Anterior cingulate cortex (tissue), 58 donors: ENCODE measurements at regions not wholly inside any gene's neighbourhood (a gene's known extent, or its start where the extent isn't known, plus 50 kb on each side); places are given as distances from the start of the nearest gene placed in this dataset.
A peak's percentile ranks its signal among the peaks of the same experiment; 100 is the strongest.

ENCODE experiments used
- DNase-seq, 58 donors: peaks; one replicate each; lab custom pipeline; 2025; lab: John Stamatoyannopoulos, UW

DNA sequence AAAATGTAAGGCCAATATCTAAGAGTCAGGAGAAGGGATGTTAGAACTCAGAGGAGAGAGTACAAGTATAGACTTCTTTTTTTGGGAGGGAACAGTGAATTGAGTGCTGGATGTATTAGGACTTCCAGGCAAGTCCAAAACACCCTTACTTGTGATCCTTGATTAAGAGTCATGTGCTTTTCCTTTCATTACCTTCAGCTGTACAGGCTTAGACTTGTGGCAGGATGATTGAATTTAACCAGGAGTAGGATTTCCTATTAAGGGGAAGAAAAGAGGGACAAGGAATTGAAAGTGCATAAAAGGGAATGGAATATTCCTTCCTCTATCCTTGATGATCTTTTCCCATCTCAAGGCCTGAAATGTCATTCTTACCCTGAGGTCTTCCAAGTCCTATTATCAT is 606.7 kb downstream of the STIM2 start:
- DNase-seq = no peak

DNA sequence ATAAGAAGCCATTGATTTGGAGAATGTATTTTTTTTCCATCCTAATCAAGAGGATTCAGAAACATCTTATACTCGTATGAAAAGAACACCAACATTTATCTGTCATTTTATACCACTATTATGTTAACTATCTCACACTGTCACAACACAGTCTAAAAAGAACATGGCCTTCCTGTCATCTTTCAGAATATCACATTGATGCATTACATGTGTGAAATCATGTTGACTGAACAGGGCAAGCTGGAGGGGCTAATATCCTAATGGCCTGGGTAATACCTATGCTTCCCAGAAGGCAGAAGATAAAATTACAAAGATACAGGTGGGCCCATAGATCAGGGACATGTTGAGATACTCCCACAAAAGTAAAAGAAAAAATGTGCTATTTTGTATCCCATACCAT is 611.7 kb downstream of the STIM2 start:
- no peak for DNase-seq

DNA sequence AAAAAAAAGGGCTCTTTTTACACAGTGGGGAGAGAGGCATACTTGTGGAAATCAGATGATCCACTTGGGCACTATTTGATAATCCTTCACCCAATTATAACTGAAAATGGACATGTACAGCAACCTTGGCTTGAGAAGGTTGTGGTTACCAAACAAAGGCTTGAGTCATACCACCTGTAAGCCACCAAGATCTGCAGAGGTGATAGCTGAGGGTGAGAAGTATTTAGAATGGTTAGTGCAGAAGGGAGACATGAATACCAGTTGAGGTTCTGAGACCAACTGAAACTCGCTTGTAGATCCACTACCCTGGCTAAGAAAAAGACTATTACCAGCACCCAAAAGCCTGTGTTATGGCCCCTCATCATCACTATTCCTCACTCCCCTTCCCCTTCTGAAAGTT is 614.0 kb downstream of the STIM2 start:
- DNase-seq = no peak

DNA sequence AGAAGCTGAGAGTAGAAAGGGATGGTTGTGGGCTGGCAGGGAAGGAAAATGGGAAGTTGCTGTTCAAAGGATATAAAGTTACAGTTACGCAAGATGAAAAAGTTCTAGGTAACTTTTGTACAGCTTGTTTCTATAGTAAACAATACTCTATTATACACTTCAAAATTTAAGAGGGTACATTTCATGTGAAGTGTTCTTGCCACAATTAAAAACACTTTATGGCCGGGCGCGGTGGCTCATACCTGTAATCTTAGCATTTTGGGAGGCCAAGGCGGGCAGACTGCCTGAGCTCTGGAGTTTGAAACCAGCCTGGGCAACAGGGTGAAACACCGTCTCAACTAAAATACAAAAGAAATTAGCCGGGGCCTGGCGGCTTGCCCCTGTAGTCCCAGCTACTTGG is 623.6 kb downstream of the STIM2 start:
- DNase-seq = no peak

DNA sequence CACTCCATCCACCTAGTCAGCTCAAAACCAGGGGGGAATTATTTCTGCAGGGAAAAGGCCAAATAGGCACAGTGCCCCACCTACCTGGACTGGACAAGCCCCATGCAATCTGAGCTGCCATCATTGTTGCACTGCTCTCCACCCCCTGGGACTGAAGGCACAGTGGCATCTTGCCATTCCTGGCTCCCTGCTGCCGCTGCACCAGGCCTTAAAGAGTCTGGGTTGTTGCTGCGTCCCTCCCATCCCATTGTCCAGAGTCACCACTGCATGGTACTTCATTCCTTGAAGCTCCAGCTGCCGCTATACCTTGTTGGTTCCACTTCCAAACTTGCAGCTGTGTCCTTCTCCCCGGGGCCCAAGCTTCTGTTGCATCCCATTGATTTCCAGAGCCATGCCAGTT is 629.7 kb downstream of the STIM2 start:
- DNase-seq = no peak

DNA sequence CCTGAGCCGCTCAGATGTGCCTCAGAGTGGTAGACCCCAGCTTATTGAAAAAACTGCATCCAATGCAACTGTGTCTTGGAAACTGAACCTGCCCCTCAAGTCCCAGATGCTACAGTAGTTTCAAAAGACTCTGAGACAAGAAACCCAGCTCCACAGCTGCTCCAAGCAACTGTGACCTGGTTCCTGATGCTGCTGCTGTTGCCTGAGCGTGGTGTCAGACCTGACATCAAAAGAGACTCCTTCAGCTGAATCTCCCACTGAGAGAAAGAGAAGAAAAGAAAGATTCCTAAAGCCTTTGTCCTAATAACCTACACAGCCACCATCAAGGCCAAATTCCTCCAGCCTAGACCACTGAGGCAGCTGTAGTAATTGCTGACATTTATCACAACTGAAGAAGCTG is 630.1 kb downstream of the STIM2 start:
- DNase-seq = no peak

DNA sequence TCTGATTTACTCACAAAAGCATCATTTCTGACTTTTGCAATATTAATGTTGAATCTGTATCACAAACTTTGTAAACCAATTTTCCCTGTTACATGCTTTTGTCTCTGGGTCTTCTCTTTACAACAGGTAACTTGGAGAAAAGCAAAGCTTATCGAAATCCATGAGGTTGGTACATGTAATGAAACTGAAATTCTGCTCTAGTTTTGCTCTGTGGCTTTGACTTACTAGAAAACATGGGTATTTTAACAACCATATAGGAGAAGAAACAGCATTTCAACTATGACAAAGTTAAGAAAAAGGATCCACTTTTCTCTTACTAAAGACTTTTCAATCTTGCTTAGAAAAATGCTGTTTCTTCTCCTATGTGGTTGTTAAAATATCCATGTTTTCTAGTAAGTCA is 645.8 kb downstream of the STIM2 start:
- DNase-seq = no peak

DNA sequence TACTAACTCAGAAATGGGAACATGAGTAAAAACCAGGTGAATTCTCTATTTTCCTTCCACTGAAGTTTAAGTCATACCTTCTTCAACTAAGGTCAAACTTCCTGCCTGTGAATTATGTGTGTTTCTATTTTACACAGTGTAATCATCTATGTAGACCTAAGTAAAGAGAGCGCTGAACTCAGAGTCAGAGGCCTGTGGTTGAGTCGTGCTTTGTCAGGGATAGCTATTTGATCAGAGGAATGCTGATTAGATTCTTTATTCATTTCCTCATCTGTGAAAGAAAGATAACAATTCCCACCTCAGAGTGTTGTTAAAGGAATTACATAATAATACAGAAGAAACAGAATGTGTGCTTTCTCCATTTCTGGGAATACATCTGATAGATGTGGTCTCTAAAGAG is 654.1 kb downstream of the STIM2 start:
- DNase-seq = no peak

DNA sequence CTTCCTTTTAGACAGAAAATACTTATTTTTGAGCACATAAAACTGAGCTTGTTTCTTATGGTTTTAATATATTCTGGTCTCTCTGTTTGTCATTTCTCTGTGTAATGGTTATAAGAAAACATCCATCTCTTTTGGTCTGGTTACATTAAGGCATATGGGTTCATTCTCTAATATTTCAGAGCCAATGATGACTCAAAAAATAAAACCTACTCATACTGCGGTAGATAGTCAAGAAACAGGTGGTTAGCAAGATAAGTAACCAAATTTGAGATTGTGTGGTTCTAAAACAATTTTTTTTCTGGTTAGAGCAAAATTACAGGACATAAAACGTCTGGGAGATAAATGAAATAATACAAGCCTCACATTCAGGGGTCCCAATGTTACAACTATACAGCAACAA is 654.5 kb downstream of the STIM2 start:
- no peak for DNase-seq

DNA sequence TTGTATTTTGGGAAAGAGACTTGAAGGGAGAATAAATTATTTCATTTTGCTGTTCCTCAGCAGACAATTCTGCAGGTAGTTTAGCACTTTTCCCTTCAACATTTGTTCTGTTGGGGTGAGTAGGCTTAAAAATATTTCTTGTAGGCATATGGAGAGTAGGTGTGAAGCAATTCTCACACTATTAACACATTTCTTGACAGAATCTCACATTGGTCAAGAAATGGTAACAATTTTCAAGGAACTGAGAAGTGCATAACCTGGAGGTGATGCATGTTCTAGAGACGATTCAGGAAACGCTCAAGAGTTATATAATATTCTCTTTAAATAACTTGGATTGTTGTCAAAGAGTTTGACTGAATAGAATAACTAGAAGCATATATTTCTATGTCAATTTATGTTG is 658.2 kb downstream of the STIM2 start:
- DNase-seq = peak in 1 of 58 donors; percentile 32

DNA sequence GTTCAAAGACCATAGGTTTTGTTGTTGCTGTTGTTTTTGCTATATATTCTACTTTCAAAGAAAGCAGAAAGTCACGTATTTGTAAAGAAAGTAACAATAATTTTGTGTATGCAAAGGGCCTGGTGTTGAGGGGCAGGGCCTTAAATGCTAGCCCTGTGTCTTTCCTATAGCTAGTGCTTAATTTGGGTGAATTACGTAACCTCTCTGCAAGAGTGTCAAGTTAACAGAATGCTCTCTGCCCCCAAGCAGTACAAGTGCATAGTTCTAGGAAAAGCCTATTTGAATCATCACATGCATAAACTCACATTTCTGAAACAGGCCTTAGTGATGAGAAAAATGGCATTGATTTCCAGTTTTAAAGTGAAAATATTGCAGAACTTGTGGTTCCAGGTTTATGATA is 663.6 kb downstream of the STIM2 start:
- DNase-seq = no peak

DNA sequence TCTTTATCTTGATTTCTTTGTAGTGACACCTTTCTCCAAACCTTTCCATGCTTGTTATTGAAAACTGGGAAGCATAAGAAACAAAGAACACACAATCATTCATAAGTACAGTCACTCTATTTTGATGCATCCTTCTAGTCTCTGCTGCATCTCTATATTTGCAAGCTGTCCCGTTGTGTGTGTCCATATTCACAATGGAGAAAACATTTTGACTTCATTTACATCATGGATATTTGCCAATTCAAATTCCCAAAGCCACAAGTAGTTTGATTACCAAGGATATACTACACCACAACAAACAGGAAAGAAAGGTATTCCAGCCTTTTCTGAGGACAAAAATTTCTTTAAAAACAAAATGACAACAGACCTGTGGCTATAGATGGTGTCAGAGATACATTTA is 673.8 kb downstream of the STIM2 start:
- DNase-seq = no peak

DNA sequence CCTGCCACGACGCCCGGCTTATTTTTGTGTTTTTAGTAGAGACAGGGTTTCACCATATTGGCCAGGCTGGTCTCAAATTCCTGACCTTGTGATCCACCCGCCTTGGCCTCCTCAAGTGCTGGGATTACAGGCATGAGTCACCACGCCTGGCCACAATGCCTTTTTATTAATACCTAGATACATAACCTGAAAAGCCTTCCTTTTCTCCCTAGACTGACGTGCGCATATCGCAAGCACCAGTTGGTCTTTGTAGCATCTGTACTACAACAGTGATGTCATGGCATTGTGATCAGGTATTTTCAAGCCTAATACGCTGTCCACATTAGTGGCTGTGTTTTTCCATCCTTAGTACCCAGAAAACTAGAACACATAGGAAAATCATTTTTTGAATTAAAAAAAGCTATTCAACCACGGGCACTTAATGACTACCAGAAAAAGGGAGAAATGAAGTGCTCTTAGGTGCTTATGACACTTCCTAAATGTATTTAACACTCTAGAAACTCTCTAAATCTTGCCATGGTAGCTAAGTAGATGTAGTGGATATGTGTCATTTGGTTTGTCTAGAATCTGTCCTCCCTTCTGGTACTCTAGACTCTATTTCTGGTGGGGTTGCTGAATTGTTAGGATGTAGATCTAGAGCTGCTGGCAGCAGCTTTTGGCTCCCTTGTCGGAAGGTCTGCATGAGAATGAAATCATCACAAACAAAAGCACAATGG is 707.8 kb downstream of the STIM2 start:
- no peak for DNase-seq

DNA sequence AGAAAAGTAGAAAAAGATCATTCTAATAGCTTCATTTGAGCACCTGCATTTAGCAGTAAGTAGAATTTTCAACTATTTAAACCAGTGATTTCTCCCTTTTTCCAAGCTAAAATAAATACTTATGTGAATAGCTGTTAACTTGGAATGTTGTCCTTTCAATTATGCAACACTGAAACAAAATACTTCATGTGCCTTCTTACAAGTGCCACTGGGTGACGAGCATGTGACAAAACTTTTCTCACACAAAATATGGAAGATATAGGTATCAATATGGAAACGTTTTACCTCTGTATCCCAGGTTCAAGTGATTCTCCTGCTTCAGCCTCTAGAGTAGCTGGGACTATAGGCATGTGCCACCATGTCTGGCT is 708.3 kb downstream of the STIM2 start:
- no peak for DNase-seq

DNA sequence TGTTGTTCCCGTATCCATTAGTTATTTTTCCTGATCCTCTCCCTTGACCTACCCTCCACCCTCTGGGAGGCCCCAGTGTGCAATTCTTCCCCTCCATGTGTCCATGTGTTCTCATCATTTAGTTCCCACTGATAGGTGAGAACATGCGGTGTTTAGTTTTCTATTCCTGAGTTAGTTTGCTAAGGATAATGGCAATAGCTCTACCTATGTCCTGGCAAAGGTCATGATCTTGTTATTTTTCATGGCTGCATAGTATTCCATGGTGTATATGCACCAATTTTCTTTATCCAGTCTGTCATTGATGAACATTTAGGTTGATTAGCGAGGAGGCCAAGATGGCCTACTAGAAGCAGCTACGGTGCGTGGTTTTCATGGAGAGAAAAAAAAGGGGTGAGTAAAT is 714.1 kb downstream of the STIM2 start:
- DNase-seq = no peak

DNA sequence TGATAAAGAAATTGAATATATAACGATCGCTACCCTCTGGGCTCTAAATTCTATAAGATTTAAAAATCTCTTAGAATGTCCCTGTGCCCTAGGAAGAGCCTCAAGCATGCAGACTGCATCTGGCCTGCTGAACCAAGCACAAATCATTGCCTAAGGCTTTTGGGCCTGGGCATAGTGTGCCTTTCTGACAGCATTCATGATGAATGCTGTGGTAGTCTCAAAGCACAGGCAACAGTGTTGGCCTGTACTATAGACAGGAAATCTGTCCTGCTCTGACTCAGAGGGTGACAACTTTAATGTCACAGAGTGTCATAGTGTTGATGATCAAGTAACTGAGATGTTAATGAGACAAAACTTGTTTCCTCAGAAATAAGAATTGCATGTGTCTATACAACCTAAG is 717.3 kb downstream of the STIM2 start:
- no peak for DNase-seq

DNA sequence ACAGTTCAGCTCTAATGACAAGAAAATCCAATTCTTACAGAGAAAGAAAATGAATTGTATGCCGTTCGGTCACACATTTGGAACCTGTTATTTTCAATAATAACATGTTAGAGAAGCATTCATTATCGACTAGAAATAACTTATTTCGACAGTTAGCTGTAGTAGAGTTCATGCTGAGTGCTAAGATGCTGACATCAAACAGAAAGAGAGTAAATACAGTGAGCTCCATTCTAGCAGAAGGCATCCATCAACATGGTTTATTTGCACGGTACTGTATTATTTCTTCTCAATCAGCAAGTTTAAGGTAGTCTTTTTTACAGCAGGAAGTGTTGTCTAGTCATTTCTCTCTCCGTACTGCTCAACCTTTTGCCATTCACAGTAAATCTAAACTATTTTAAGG is 732.1 kb downstream of the STIM2 start:
- DNase-seq = no peak

DNA sequence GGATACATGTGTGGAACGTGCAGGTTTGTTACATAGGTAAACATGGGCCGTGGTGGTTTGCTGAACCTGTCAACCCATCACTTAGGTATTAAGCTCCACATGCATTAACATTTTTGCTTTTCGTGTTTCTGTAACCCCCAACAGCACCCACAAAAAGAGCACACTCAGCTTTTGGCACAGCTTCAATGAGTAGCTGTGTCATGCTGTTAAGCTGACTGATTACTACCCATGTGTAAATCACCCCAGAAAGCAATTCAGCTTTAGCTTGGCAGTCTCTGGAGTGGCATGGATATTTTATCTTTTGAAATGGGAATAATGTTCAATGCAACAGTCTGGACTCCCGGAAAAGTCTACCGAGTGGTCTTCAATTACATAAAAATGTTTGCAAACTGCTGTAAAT is 734.3 kb downstream of the STIM2 start:
- no peak for DNase-seq

DNA sequence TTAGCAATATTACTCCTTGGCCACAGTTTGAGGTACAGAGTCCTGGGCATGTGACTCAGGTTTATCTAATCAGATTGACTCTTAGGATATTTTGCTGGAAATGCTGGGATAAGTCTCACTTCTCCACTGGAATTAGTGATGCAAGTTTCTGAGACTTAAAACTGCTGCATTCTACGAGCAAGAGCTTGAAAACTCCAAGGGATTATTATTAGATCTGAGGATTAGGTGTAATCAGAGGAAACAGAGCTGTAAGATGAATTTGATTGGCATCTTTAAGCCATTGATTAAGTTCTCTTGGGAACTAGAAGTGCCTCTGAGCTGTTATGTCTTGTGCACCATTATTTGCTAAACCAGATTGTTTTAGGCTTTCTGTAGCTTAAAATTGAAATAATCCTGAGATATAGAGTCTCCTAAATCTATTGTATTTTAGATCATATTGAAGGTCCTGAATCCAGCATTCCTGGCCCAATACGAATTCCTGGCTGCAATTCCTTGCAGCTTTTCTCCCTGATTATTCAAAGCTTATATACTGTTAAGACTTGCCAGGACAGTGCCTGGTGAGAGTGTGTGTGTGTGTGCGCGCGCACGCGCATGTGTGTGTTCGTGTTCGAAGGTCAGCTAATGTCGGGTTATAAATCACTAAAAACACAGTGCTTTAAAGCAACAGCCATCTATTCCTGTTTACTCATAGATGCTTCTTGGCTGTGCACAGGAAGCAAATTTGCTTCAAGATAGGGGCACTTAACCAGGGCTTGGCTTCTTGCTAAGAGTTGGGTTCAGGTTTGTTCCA is 735.1 kb downstream of the STIM2 start:
- no peak for DNase-seq

DNA sequence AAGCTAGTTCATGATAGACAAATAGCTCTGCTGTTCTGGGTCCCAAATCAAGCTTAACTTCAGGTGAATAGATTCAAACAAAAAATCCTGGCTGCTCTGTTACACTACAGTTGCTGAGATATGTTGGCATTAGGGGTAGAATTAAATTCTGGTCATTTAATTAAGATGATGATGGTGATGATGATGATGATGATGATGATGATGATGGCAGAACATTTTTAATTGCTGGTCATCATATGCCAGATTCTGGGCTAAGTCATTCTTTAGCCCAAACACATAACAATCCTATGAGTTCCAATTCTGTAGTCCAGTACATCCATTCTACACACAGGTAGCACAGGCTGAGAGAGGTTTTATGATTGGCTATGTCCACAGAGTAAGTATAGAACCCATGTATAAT is 741.5 kb downstream of the STIM2 start:
- no peak for DNase-seq

DNA sequence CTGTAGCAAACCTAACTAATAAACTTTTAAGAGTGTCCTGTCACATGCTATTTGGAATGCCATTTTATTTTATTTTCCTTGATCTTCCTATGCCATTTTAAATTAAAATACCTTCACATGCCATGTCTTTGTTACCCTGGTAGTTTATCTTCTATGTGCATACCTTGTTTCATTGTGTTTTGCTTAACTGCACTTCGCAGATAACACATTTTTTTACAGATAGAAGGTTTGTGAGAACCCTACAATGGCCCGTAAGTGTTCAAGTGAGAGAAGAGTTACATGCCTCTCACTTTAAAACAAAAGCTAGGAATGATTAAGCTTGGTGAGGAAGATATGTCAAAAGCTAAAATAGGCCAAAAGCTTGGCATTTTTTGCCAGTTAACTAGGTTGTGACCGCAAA is 744.1 kb downstream of the STIM2 start:
- DNase-seq = no peak

DNA sequence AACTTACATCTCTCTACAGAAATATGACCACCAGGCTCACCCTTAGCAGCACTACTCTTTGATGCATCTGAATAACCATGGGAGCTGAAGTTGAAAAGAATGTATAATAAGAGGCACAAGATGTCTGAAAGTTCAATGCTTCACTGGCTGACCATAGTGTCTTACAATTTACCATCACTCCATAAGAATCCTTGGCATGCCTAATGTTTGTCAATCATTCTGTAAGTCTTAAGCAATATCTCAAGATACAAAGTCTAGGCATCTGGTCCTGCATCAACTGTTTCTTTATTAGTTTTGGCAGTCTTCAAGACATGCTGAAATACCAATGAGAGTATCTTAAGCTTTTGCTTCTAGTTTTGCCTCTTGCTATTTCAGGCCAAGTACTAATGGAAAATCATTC is 755.5 kb downstream of the STIM2 start:
- no peak for DNase-seq

DNA sequence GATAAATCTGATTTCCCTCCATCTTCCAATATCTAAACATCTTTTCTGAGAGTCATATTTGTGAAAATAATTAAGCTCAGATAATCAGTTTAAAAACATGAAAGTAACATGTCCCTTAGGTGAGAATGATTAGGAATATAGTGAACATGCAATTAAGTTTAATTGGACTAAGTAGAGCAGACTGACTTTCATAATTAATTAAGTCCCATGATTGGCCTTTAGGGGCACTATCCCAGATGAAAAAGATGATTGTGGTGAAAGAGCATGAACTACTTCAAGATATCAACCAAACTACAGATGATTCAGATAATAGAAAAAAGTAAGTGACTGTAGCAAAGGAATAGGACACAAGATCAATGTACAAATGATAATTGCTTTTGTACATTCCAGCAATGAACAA is 758.8 kb downstream of the STIM2 start:
- DNase-seq = no peak
